Sigmoid colon (tissue), 4 donors: ENCODE measurements at regions not wholly inside any gene's neighbourhood (a gene's known extent, or its start where the extent isn't known, plus 50 kb on each side); places are given as distances from the start of the nearest gene placed in this dataset.
"Not testable (repeated sequence)": the region's sequence is repeated elsewhere in the genome, so short reads cannot be mapped to it uniquely, and the experiment has no call there.

Experiments used
- POLR2AphosphoS5 ChIP-seq, 4 donors: sonication (generic); formaldehyde crosslinking; IDR thresholded peaks; one replicate each; pipeline ENCODE4 v1.6.1; 2017; ENCODE audit warnings: antibody characterized with exemption in 4 of 4
- TF ChIP-seq, protein P1 (sequence below), 4 experiments: fragments of 450-650 bp in 3 of 4; fragments of 200-600 bp in 1 of 4; IDR thresholded peaks; one replicate each; pipeline ENCODE4 v1.5.1; 2016 to 2019; ENCODE audit warnings: antibody characterized with exemption in 4 of 4, mild to moderate bottlenecking in 3 of 4, moderate library complexity in 2 of 4

- not testable (repeated sequence) for TF ChIP-seq POLR2AphosphoS5 (IDR thresholded peaks at IDR 0.05)
- TF ChIP-seq, protein P1, sequence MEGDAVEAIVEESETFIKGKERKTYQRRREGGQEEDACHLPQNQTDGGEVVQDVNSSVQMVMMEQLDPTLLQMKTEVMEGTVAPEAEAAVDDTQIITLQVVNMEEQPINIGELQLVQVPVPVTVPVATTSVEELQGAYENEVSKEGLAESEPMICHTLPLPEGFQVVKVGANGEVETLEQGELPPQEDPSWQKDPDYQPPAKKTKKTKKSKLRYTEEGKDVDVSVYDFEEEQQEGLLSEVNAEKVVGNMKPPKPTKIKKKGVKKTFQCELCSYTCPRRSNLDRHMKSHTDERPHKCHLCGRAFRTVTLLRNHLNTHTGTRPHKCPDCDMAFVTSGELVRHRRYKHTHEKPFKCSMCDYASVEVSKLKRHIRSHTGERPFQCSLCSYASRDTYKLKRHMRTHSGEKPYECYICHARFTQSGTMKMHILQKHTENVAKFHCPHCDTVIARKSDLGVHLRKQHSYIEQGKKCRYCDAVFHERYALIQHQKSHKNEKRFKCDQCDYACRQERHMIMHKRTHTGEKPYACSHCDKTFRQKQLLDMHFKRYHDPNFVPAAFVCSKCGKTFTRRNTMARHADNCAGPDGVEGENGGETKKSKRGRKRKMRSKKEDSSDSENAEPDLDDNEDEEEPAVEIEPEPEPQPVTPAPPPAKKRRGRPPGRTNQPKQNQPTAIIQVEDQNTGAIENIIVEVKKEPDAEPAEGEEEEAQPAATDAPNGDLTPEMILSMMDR (IDR thresholded peaks at IDR 0.05): not testable (repeated sequence)
Measured at GRCh38 chr1:120229835-120230234, 53.5 kb upstream of the SEC22B start.
